ENCODE measurements at regions not wholly inside any gene's neighbourhood (a gene's known extent, or its start where the extent isn't known, plus 50 kb on each side); places are given as distances from the start of the nearest gene placed in this dataset.

DNA sequence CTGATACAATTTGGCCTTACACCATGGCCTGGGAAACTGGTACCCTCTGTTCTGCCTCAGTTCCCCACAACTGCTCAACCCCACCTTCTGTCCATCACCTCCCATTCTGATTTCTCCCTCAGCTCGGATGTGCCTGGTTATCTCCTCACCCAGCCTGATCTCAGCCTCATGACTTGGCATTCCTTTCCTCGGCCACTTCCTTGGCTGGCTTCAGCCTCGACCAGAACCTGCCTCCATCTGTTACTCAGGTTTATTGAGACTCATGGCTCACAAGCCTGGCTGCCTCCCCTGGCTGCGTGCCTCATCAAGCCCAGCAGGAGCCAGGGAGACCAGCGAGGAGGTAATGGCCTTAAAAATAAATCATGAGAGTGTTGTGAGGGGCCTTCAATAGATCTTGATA, 356.2 kb upstream of the SPRED2 start:
- no peak overlapping the region for H3K14ac ChIP-seq (ENCODE audit: insufficient read length)
- no peaks in the 10 kb centered on the region for H3K36me3 ChIP-seq (ENCODE audit: control insufficient read depth in 2 of 4, insufficient read depth in 4 of 4, low read length in 3 of 4)
- no peak overlapping the region for H4K5ac ChIP-seq (ENCODE audit: insufficient read length, low read depth, low read length)
- TF ChIP-seq RFX5 (IDR thresholded peaks at IDR 0.05; ENCODE audit: borderline replicate concordance, low read depth, low read length) (no peak), RAD21 (IDR thresholded peaks at IDR 0.05 in 1 of 2, conservative IDR thresholded peaks at IDR 0.05 in 1 of 2; ENCODE audit: low read depth in 2 of 2, low read length in 2 of 2) (no peak), POU5F1 (IDR thresholded peaks at IDR 0.05; ENCODE audit: low read depth, low read length) (no peak), SUZ12 (IDR thresholded peaks at IDR 0.05; ENCODE audit: low read length) (no peak), KDM1A (IDR thresholded peaks at IDR 0.05; ENCODE audit: borderline replicate concordance, low read length) (no peak), HDAC6 (IDR thresholded peaks at IDR 0.05; ENCODE audit: low read depth, low read length) (no peak), SP4 (IDR thresholded peaks at IDR 0.05; ENCODE audit: low read length) (no peak), SAP30 (IDR thresholded peaks at IDR 0.05; ENCODE audit: insufficient read depth, insufficient replicate concordance, low read length) (no peak), CHD1 (IDR thresholded peaks at IDR 0.05; ENCODE audit: low read depth, low read length) (no peak), KDM5A (IDR thresholded peaks at IDR 0.05; ENCODE audit: low read length) (no peak), CTBP2 (IDR thresholded peaks at IDR 0.05; ENCODE audit: borderline replicate concordance, insufficient read depth, insufficient read length, low read length) (no peak)
- no peak overlapping the region for H3K56ac ChIP-seq (replicated peaks; ENCODE audit: insufficient read length, low read depth, low read length)
- H3K4me2 ChIP-seq (ENCODE audit: insufficient read depth in 1 of 2, low read depth in 2 of 2, low read length in 2 of 2) = no peak overlapping the region
- H2BK5ac ChIP-seq (ENCODE audit: low read depth, low read length) = no peak overlapping the region
- no peaks in the 10 kb centered on the region for H3K23me2 ChIP-seq (ENCODE audit: low read depth, low read length)
- H3K27me3 ChIP-seq (replicated peaks in 1 of 4; ENCODE audit: control insufficient read depth in 3 of 4, extremely low read depth in 1 of 4, insufficient read depth in 3 of 4, low read length in 3 of 4) = no peaks in the 10 kb centered on the region; a peak in 1 of 7 replicates
- H2BK15ac ChIP-seq (ENCODE audit: low read length) = no peak overlapping the region
- no peaks in the 10 kb centered on the region for H3K79me1 ChIP-seq (ENCODE audit: low read depth, low read length)
- no peaks in the 10 kb centered on the region for H3K9me3 ChIP-seq (ENCODE audit: insufficient read depth in 2 of 2, low read depth in 1 of 2, low read length in 1 of 2)
- DNase-seq (ENCODE audit: low read depth in 1 of 2, low spot score in 2 of 2) (no peak), FAIRE-seq (no peak)
- H2BK20ac ChIP-seq (ENCODE audit: low read length) = no peak overlapping the region
- WGBS, 2 experiments (ENCODE audit: extremely low coverage in 1 of 2, insufficient coverage in 1 of 2, insufficient read length in 1 of 2, insufficient replicate concordance in 2 of 2, low coverage in 1 of 2, low lambda C conversion rate in 2 of 2, missing lambda C conversion rate in 1 of 2) = 89% methylated on average over 5 of the region's 5 CpGs; no CpG with 5 or more reads in 1 of the 2 experiments
- H3K23ac ChIP-seq (ENCODE audit: insufficient read length) = no peak overlapping the region
- H3K27ac ChIP-seq (ENCODE audit: low read depth, low read length) = no peak overlapping the region
- no peak overlapping the region for H2BK12ac ChIP-seq (ENCODE audit: low read depth, low read length)
- ChIA-PET CTCF (ENCODE audit: partially characterized antibody) (interaction anchor here (1.1 kb wide), 1 partner anchor 645 kb away, joined by 3 read pairs; no protein-coding TSS in a partner anchor), POLR2A (ENCODE audit: partially characterized antibody) (no interaction called here)
- H4K20me1 ChIP-seq (replicated peaks in 1 of 2; ENCODE audit: control insufficient read depth in 1 of 2, insufficient read depth in 2 of 2, low read length in 2 of 2) = no peaks in the 10 kb centered on the region
- H3K79me2 ChIP-seq (ENCODE audit: control insufficient read depth in 1 of 2, insufficient read depth in 2 of 2, low read length in 2 of 2) = no peaks in the 10 kb centered on the region
- H3K18ac ChIP-seq (ENCODE audit: extremely low read depth, low read length) = no peak overlapping the region
- H4K91ac ChIP-seq (replicated peaks; ENCODE audit: insufficient read length, low read length) = no peak overlapping the region
- H3K4me1 ChIP-seq (replicated peaks in 1 of 4; ENCODE audit: control insufficient read depth in 3 of 4, insufficient read depth in 4 of 4, low read length in 3 of 4) = peaks cover 0 to 2% (median 0%) of the 10 kb centered on the region in 4 experiments; a peak in 2 of 7 replicates
- no peak overlapping the region for H4K8ac ChIP-seq (ENCODE audit: extremely low read depth, insufficient read depth, low read length)
- no peak overlapping the region for H3K4me3 ChIP-seq (ENCODE audit: extremely low read depth in 1 of 4, insufficient read depth in 2 of 4, low read depth in 3 of 4, low read length in 4 of 4)
- H2BK120ac ChIP-seq (replicated peaks; ENCODE audit: low read depth, low read length) = no peak overlapping the region
- H3K4ac ChIP-seq (replicated peaks; ENCODE audit: insufficient read length, low read depth, low read length) = no peak overlapping the region
- no peak overlapping the region for H3K9ac ChIP-seq (replicated peaks in 1 of 4; ENCODE audit: extremely low read depth in 1 of 4, low read depth in 3 of 4, low read length in 3 of 4)
- H2AFZ ChIP-seq (ENCODE audit: low read length) = no peak overlapping the region
- no peak overlapping the region for H2AK5ac ChIP-seq (ENCODE audit: low read depth, low read length)
